ENCODE measurements at regions not wholly inside any gene's neighbourhood (a gene's known extent, or its start where the extent isn't known, plus 50 kb on each side); places are given as distances from the start of the nearest gene placed in this dataset.
"Not testable (repeated sequence)": the region's sequence is repeated elsewhere in the genome, so short reads cannot be mapped to it uniquely, and the experiment has no call there.

DNA sequence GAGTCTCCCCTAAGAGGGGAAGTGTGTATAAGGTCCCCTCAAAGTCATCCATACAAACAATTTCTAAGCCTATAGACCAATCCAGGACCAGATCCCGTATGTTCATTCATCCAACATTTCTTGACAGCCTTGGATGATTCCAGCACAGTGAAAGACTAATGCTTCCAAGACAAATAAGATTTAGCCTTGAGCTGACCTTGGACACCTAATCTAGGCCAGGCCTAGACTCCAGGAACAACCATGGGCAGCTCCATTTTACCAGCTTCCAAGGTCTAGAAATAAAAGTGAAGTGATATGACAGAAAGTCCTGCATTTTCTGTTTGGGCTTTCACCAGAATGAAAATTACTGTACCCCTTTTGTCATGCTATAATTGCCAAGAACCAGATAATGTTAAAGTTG, 67.9 kb upstream of the BCL6 start:
- H3K4me3 ChIP-seq (ENCODE audit: low read depth, low read length) = no peak overlapping the region
- TF ChIP-seq, protein P1, sequence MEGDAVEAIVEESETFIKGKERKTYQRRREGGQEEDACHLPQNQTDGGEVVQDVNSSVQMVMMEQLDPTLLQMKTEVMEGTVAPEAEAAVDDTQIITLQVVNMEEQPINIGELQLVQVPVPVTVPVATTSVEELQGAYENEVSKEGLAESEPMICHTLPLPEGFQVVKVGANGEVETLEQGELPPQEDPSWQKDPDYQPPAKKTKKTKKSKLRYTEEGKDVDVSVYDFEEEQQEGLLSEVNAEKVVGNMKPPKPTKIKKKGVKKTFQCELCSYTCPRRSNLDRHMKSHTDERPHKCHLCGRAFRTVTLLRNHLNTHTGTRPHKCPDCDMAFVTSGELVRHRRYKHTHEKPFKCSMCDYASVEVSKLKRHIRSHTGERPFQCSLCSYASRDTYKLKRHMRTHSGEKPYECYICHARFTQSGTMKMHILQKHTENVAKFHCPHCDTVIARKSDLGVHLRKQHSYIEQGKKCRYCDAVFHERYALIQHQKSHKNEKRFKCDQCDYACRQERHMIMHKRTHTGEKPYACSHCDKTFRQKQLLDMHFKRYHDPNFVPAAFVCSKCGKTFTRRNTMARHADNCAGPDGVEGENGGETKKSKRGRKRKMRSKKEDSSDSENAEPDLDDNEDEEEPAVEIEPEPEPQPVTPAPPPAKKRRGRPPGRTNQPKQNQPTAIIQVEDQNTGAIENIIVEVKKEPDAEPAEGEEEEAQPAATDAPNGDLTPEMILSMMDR (IDR thresholded peaks at IDR 0.05; ENCODE audit: low read depth, low read length) = no peak
- TF ChIP-seq MYC (IDR thresholded peaks at IDR 0.05; ENCODE audit: low read depth, low read length) (no peak), POLR2A (IDR thresholded peaks at IDR 0.05; ENCODE audit: extremely low read depth, insufficient read length) (no peak)
- TF ChIP-seq, protein P2, sequence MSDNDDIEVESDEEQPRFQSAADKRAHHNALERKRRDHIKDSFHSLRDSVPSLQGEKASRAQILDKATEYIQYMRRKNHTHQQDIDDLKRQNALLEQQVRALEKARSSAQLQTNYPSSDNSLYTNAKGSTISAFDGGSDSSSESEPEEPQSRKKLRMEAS (IDR thresholded peaks at IDR 0.05; ENCODE audit: low read depth, low read length) = no peak
- no peak for DNase-seq (ENCODE audit: low read depth)

DNA sequence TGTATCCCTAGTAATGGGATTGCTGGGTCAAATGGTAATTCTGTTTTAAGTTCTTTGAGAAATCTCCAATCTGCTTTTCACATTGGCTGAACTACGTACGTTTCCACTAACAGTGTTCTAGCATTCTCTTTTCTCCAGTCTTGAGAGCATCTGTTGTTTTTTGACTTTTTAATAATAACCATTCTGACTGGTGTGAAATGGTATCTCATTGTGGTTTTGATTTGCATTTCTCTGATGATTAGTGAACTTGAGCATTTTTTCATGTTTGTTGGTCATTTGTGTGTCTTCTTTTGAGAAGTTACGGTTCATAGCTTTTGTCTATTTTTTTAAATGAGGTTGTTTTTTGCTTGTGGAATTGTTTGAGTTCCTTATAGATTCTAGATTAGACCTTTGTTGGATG, 72.5 kb upstream of the BCL6 start:
- DNase-seq (ENCODE audit: low read depth); H3K4me3 ChIP-seq (ENCODE audit: low read depth, low read length): not testable (repeated sequence)

DNA sequence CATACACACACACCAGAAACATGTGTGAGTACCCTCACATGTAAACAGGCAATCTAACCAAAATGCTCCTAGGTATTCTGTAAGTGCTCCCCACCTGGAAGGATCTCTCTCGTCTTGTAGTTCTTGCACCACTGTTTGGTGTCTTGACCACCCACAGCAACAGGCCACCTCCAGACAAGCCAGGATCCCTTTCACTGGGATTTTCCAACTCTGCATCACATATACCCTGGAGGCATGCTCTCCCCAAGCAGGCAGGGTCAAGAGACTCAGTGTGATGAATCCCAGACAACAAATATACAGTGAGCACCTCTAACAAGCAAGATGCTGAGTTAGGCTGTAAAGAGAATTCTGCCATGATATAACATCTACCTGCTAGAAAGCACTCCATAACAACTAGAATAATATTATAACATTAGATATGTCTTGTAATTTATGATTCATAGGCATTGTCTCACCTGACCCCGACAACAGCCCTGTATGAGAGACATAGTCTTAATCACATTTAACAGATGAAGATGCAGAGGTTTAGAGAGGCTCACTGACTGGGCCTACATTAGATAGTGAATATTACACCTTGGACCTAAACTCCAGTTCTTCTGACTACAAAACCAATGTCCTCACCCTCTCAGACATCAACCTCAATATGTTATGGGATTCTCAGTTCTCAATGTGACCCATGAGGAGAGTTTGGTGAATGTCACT, 76.5 kb upstream of the BCL6 start:
- H3K4me3 ChIP-seq (ENCODE audit: low read depth, low read length) = no peak overlapping the region
- TF ChIP-seq, protein P1 (IDR thresholded peaks at IDR 0.05; ENCODE audit: low read depth, low read length) = no peak
- TF ChIP-seq, protein P2 (IDR thresholded peaks at IDR 0.05; ENCODE audit: low read depth, low read length) = no peak
- TF ChIP-seq MYC (IDR thresholded peaks at IDR 0.05; ENCODE audit: low read depth, low read length) = no peak
- TF ChIP-seq POLR2A (IDR thresholded peaks at IDR 0.05; ENCODE audit: extremely low read depth, insufficient read length) = no peak
- DNase-seq (ENCODE audit: low read depth) = no peak

DNA sequence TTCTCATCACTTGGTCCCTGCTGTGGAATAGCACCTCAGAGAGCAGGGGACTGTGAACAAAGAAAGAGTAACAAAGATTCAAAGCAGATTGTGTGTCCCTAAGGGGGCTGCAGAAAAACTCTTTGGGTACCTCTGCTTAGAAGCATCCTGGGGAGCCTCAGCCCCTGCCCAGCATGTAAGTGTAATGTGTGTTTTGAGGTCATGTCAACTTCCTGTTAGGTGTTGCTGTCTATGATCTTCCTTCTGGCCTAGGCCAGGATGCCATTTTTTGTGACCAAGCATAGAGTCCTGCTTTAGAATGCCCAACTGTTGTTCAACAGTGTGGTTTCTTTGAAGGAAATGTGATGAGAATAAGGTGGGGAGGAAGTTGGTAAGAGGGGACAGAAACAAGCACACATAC, 77.1 kb upstream of the BCL6 start:
- no peak for DNase-seq (ENCODE audit: low read depth)
- H3K4me3 ChIP-seq (ENCODE audit: low read depth, low read length) = no peak overlapping the region
- TF ChIP-seq POLR2A (IDR thresholded peaks at IDR 0.05; ENCODE audit: extremely low read depth, insufficient read length) (no peak), MYC (IDR thresholded peaks at IDR 0.05; ENCODE audit: low read depth, low read length) (no peak)
- TF ChIP-seq, protein P1 (IDR thresholded peaks at IDR 0.05; ENCODE audit: low read depth, low read length) = no peak
- TF ChIP-seq, protein P2 (IDR thresholded peaks at IDR 0.05; ENCODE audit: low read depth, low read length) = no peak

DNA sequence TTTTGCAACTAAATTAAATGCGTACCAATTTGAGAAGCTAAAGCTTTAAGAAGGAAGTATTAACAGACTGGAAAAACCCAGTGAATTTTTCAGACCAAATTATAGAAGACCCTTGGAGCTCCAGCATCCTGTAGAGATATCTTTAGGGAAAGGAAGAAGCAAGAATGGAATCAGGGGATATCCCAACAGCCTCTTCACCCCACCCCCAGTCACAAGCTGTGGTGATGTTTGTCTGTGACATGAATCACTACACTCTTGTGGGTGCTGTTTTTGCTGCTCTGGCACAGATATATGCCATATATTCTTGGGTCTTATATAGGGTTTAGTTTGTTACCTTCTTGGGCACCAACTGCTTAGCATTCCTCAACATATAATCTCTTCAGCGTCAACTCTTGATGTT, 78.5 kb upstream of the BCL6 start:
- H3K4me3 ChIP-seq (ENCODE audit: low read depth, low read length) = no peak overlapping the region
- no peak for TF ChIP-seq POLR2A (IDR thresholded peaks at IDR 0.05; ENCODE audit: extremely low read depth, insufficient read length)
- no peak for TF ChIP-seq MYC (IDR thresholded peaks at IDR 0.05; ENCODE audit: low read depth, low read length)
- TF ChIP-seq, protein P1 (IDR thresholded peaks at IDR 0.05; ENCODE audit: low read depth, low read length) = no peak
- TF ChIP-seq, protein P2 (IDR thresholded peaks at IDR 0.05; ENCODE audit: low read depth, low read length) = no peak
- DNase-seq (ENCODE audit: low read depth) = no peak

DNA sequence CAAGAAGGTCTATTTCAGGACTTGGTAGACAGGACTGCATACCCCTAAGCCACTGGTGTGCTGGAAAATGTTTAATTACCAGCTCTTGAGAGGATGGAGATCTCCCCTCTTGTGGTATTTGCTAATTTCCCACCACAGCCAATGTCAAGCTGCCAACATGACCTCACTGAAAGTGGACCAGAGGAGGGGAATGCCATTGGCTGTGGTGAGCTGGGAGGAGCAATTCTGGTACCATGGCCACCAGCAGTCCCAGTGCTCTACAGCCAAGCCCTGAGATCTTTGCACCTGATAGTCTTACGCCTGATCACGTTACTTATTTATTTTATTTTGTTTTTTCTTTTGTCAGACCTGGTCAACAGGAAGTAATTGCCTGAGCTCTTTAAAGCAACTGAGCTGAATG, 82.5 kb upstream of the BCL6 start:
- no peak overlapping the region for H3K4me3 ChIP-seq (ENCODE audit: low read depth, low read length)
- TF ChIP-seq POLR2A (IDR thresholded peaks at IDR 0.05; ENCODE audit: extremely low read depth, insufficient read length) = no peak
- no peak for TF ChIP-seq MYC (IDR thresholded peaks at IDR 0.05; ENCODE audit: low read depth, low read length)
- no peak for DNase-seq (ENCODE audit: low read depth)
